Erythroblast (primary cell): ENCODE measurements at regions not wholly inside any gene's neighbourhood (a gene's known extent, or its start where the extent isn't known, plus 50 kb on each side); places are given as distances from the start of the nearest gene placed in this dataset.

Experiments
- DNase-seq, 2 experiments: peaks; one replicate each; lab custom pipeline; 2025; lab: John Stamatoyannopoulos, UW
- GATA1 ChIP-seq: IDR thresholded peaks from 2 replicates; pipeline ENCODE4 v1.6.1; 2011; ENCODE audit warnings: low read depth, mild to moderate bottlenecking, control low read depth, low read length, moderate library complexity
- POLR2A ChIP-seq: IDR thresholded peaks from 2 replicates; pipeline ENCODE4 v1.6.1; 2011; ENCODE audit warnings: mild to moderate bottlenecking, low read length

- no peak for DNase-seq
- no peak for TF ChIP-seq POLR2A
- no peak for TF ChIP-seq GATA1
These were observed 82.1 kb upstream of the NKX1-1 start for GRCh38 chr4:1488357-1488756.

GRCh38 chr4:1487761-1488160 lies 81.5 kb upstream of the NKX1-1 start:
- TF ChIP-seq GATA1 (no peak), POLR2A (no peak)
- no peak for DNase-seq

- DNase-seq = no peak
These were observed 80.9 kb upstream of the NKX1-1 start for GRCh38 chr4:1487106-1487505.

GRCh38 chr4:1485280-1485679 lies 79.0 kb upstream of the NKX1-1 start:
- no peak for TF ChIP-seq POLR2A
- TF ChIP-seq GATA1 = no peak
- DNase-seq = no peak

More at GRCh38 chr4:1487106-1487505, 80.9 kb upstream of the NKX1-1 start:
- no peak for TF ChIP-seq GATA1
- no peak for TF ChIP-seq POLR2A

- no peak for DNase-seq
- TF ChIP-seq POLR2A = no peak
- no peak for TF ChIP-seq GATA1
These were observed 74.5 kb upstream of the NKX1-1 start for GRCh38 chr4:1480720-1481119.

GRCh38 chr4:1479454-1479853 lies 73.2 kb upstream of the NKX1-1 start:
- DNase-seq = no peak
- TF ChIP-seq GATA1 (no peak), POLR2A (no peak)

GRCh38 chr4:1478766-1479355 lies 72.6 kb upstream of the NKX1-1 start:
- no peak for DNase-seq
- TF ChIP-seq GATA1 (no peak), POLR2A (no peak)

- TF ChIP-seq POLR2A (no peak), GATA1 (no peak)
- no peak for DNase-seq
These were observed 71.0 kb upstream of the NKX1-1 start for GRCh38 chr4:1477045-1477840.

- no peak for TF ChIP-seq POLR2A
- TF ChIP-seq GATA1 = no peak
- DNase-seq = no peak
These were observed 69.9 kb upstream of the NKX1-1 start for GRCh38 chr4:1476140-1476513.

GRCh38 chr4:1475277-1476139 lies 69.3 kb upstream of the NKX1-1 start:
- DNase-seq = no peak

GRCh38 chr4:1474126-1475090 lies 68.2 kb upstream of the NKX1-1 start:
- no peak for TF ChIP-seq GATA1
- no peak for TF ChIP-seq POLR2A
- no peak for DNase-seq

More at GRCh38 chr4:1475277-1476139, 69.3 kb upstream of the NKX1-1 start:
- TF ChIP-seq POLR2A (no peak), GATA1 (no peak)

GRCh38 chr4:1473718-1474117 lies 67.5 kb upstream of the NKX1-1 start:
- TF ChIP-seq POLR2A (no peak), GATA1 (no peak)
- no peak for DNase-seq
